ENCODE measurements at regions not wholly inside any gene's neighbourhood (a gene's known extent, or its start where the extent isn't known, plus 50 kb on each side); places are given as distances from the start of the nearest gene placed in this dataset.

DNA sequence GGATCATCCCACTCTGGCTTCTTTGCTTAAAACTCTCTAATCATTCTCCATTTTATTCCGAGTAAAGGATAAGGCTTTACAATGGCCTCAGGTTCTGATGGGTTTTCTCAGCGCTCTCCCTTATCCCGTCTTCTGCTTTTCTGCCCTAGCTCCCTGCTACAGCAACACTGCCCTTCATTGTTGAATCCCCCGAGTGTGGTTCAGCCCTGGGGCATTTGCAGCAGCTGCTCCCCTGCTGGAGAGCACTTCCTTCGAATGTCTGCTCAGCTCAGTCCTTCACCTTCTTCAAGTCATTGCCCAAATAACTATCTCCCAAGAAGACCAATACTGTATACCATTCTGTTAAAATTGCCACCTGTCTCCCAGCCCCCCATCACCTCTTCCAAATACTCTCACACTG lies 111.8 kb downstream of the TBXT start:
- Histone ChIP-seq H3K27ac (ENCODE audit: low read depth) (no peak overlapping the region), H3F3A (replicated peaks; ENCODE audit: low read depth) (no peaks in the 10 kb centered on the region), H3K9me2 (ENCODE audit: insufficient read depth) (no peaks in the 10 kb centered on the region), H4K20me1 (replicated peaks; ENCODE audit: insufficient read depth) (no peaks in the 10 kb centered on the region), H3K79me2 (replicated peaks; ENCODE audit: insufficient read depth) (no peaks in the 10 kb centered on the region), H3K27me3 (ENCODE audit: insufficient read depth) (no peaks in the 10 kb centered on the region), H3K4me3 (no peak overlapping the region), H2AFZ (no peak overlapping the region), H3K4me1 (ENCODE audit: insufficient read depth) (no peaks in the 10 kb centered on the region), H3K36me3 (ENCODE audit: insufficient read depth) (peaks cover 3% of the 10 kb centered on the region; the same call in 1 of the 2 replicates), H3K4me2 (no peak overlapping the region)
- DNase-seq (ENCODE audit: low spot score) (no peak), ATAC-seq (no peak)
- Mint-ChIP-seq H3K27me3 (ENCODE audit: insufficient read depth, low read depth, poor library complexity) (peaks cover 3% of the 10 kb centered on the region), H3K27ac (no peak overlapping the region), H3K36me3 (ENCODE audit: low read depth) (peaks cover 29% of the 10 kb centered on the region), H3K4me1 (peaks cover 13% of the 10 kb centered on the region), H3K9me3 (peaks cover 33% of the 10 kb centered on the region), H3K4me3 (no peak overlapping the region)
- no peak for TF ChIP-seq EZH2phosphoT487 (IDR thresholded peaks at IDR 0.05; ENCODE audit: unreplicated experiment)
- TF ChIP-seq JUNB (IDR thresholded peaks at IDR 0.05; ENCODE audit: unreplicated experiment): no peak
- no peak for TF ChIP-seq ETS1 (IDR thresholded peaks at IDR 0.05)

DNA sequence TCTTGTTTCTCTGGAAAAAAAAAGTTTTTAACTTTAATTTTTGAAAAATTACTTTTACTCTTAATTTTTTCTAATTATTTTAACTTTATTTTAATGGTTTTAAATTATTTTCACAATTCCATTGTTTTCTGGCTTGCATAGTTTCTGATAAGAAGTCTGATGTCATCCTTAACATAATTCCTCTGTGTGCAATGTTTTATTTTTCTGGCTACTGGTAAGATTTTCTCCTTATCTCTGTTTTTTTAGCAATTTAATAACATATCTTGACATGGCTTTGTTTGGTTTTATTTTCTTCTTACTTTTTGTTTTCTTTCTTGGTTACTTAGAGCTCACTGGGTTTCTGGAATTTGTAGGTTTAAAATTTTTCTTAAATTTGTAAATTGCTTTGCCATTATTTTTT lies 114.8 kb downstream of the TBXT start:
- Histone ChIP-seq H3K4me3 (no peak overlapping the region), H3K36me3 (ENCODE audit: insufficient read depth) (peaks cover 3% of the 10 kb centered on the region; the same call in 1 of the 2 replicates), H4K20me1 (replicated peaks; ENCODE audit: insufficient read depth) (no peaks in the 10 kb centered on the region), H2AFZ (no peak overlapping the region), H3K27ac (ENCODE audit: low read depth) (no peak overlapping the region), H3K4me1 (ENCODE audit: insufficient read depth) (no peaks in the 10 kb centered on the region), H3K27me3 (ENCODE audit: insufficient read depth) (no peaks in the 10 kb centered on the region), H3K4me2 (no peak overlapping the region), H3K79me2 (replicated peaks; ENCODE audit: insufficient read depth) (no peaks in the 10 kb centered on the region), H3F3A (replicated peaks; ENCODE audit: low read depth) (no peaks in the 10 kb centered on the region), H3K9me2 (ENCODE audit: insufficient read depth) (0 out of 2 replicates have a peak, but pooled peaks cover 6% of the 10 kb centered on the region)
- Mint-ChIP-seq H3K9me3 (peaks cover 33% of the 10 kb centered on the region), H3K4me3 (no peak overlapping the region), H3K36me3 (ENCODE audit: low read depth) (peaks cover 29% of the 10 kb centered on the region), H3K27me3 (ENCODE audit: insufficient read depth, low read depth, poor library complexity) (no peaks in the 10 kb centered on the region), H3K4me1 (peaks cover 12% of the 10 kb centered on the region), H3K27ac (no peak overlapping the region)
- DNase-seq (ENCODE audit: low spot score) (no peak), ATAC-seq (no peak)
- TF ChIP-seq ZNF462 (CRISPR knock-in tag; IDR thresholded peaks at IDR 0.05): no peak
- no peak for TF ChIP-seq EZH2 (IDR thresholded peaks at IDR 0.05; ENCODE audit: low read depth, unreplicated experiment)
- TF ChIP-seq ZNF331 (CRISPR knock-in tag; IDR thresholded peaks at IDR 0.05; ENCODE audit: low read depth): no peak
- TF ChIP-seq JUNB (IDR thresholded peaks at IDR 0.05; ENCODE audit: unreplicated experiment): no peak
- no peak for TF ChIP-seq STAT1 (IDR thresholded peaks at IDR 0.05; ENCODE audit: unreplicated experiment)
- no peak for TF ChIP-seq ETS1 (IDR thresholded peaks at IDR 0.05)
- TF ChIP-seq REST (IDR thresholded peaks at IDR 0.05; ENCODE audit: unreplicated experiment): no peak

Measured in GM23338 (cell line).